CD4-positive, CD25-positive, alpha-beta regulatory T cell (primary cell): ENCODE measurements at regions not wholly inside any gene's neighbourhood (a gene's known extent, or its start where the extent isn't known, plus 50 kb on each side); places are given as distances from the start of the nearest gene placed in this dataset.

Source experiments
- ATAC-seq, 2 donors: fragments of 150-1000 bp; cut with Tn5 transposase; one replicate each; pipeline ENCODE4 v1.10.0; 2021; ENCODE audit warnings: low read depth in 2 of 2, moderate number of reproducible peaks in 2 of 2, moderate library complexity in 1 of 2
- DNase-seq, 3 donors: peaks; one replicate each; pipeline versions ENCODE4 v3.0.0 to v3.0.0-alpha.2; 2012 to 2022; ENCODE audit warnings: mixed read lengths in 1 of 3
- H3K27ac ChIP-seq: one replicate; pipeline ENCODE4 v1.7.0; 2013; ENCODE audit warnings: mild to moderate bottlenecking, low read length; ENCODE audit not compliant: insufficient read depth, poor library complexity, severe bottlenecking
- H3K27me3 ChIP-seq: one replicate; pipeline ENCODE4 v1.7.0; 2013; ENCODE audit warnings: low read length; ENCODE audit not compliant: control insufficient read depth, insufficient read depth
- H3K36me3 ChIP-seq: one replicate; pipeline ENCODE4 v1.7.0; 2013; ENCODE audit warnings: mild to moderate bottlenecking, low read length, moderate library complexity; ENCODE audit not compliant: control insufficient read depth, insufficient read depth
- H3K4me1 ChIP-seq: 2 replicates; pipeline ENCODE4 v1.7.0; 2013; ENCODE audit warnings: mild to moderate bottlenecking, low read length; ENCODE audit not compliant: insufficient read depth, control insufficient read depth, poor library complexity, severe bottlenecking
- H3K4me3 ChIP-seq: one replicate; pipeline ENCODE4 v1.7.0; 2013; ENCODE audit warnings: low read depth, mild to moderate bottlenecking, low read length, moderate library complexity
- H3K9me3 ChIP-seq, 2 experiments: 1 replicate in 1 of 2; 2 replicates in 1 of 2; pipeline ENCODE4 v1.7.0; 2013; ENCODE audit warnings: low read length in 2 of 2, mild to moderate bottlenecking in 1 of 2, moderate library complexity in 1 of 2; ENCODE audit not compliant: control insufficient read depth in 2 of 2
- H3K27ac Mint-ChIP-seq, 3 donors: one replicate each; pipeline ENCODE4 v1.8.0; 2020 to 2022; ENCODE audit warnings: mild to moderate bottlenecking in 3 of 3, mixed read lengths in 3 of 3, moderate library complexity in 2 of 3
- H3K27me3 Mint-ChIP-seq: one replicate; pipeline ENCODE4 v1.8.0; 2022; ENCODE audit warnings: mild to moderate bottlenecking, mixed read lengths
- H3K36me3 Mint-ChIP-seq: one replicate; pipeline ENCODE4 v1.8.0; 2020; ENCODE audit warnings: mixed read lengths
- H3K4me1 Mint-ChIP-seq, 4 donors: one replicate each; pipeline ENCODE4 v1.8.0; 2020 to 2022; ENCODE audit warnings: mixed read lengths in 4 of 4, mild to moderate bottlenecking in 1 of 4
- H3K4me3 Mint-ChIP-seq, 4 donors: one replicate each; pipeline ENCODE4 v1.8.0; 2020 to 2022; ENCODE audit warnings: mild to moderate bottlenecking in 4 of 4, mixed read lengths in 4 of 4, moderate library complexity in 3 of 4
- H3K9me3 Mint-ChIP-seq, 7 donors: one replicate each; pipeline ENCODE4 v1.8.0; 2020 to 2022; ENCODE audit warnings: mixed read lengths in 7 of 7, mild to moderate bottlenecking in 3 of 7, moderate library complexity in 2 of 7

GRCh38 chr14:95409477-95410272 is 90.0 kb upstream of the CLMN start:
- Histone ChIP-seq H3K27me3 (no peaks in the 10 kb centered on the region), H3K4me1 (no peaks in the 10 kb centered on the region), H3K9me3 (no peaks in the 10 kb centered on the region), H3K27ac (no peak overlapping the region), H3K36me3 (peaks cover 28% of the 10 kb centered on the region), H3K4me3 (no peak overlapping the region)
- Mint-ChIP-seq H3K4me1 (no peaks in the 10 kb centered on the region), H3K27ac (peak overlapping the region in 2 of 3 donors; percentile 38 to 81), H3K27me3 (no peaks in the 10 kb centered on the region), H3K36me3 (peaks cover 14% of the 10 kb centered on the region), H3K9me3 (no peaks in the 10 kb centered on the region), H3K4me3 (no peak overlapping the region)
- DNase-seq (no peak), ATAC-seq (no peak)

- Histone ChIP-seq H3K36me3 (peaks cover 28% of the 10 kb centered on the region), H3K9me3 (no peaks in the 10 kb centered on the region), H3K4me3 (no peak overlapping the region), H3K4me1 (no peaks in the 10 kb centered on the region), H3K27ac (no peak overlapping the region), H3K27me3 (no peaks in the 10 kb centered on the region)
- no peaks in the 10 kb centered on the region for H3K27me3 Mint-ChIP-seq
- H3K36me3 Mint-ChIP-seq, result peaks cover 14% of the 10 kb centered on the region
- DNase-seq (no peak), ATAC-seq (no peak)
- H3K27ac Mint-ChIP-seq, result no peak overlapping the region
- no peaks in the 10 kb centered on the region for H3K9me3 Mint-ChIP-seq
- no peak overlapping the region for H3K4me3 Mint-ChIP-seq
- no peaks in the 10 kb centered on the region for H3K4me1 Mint-ChIP-seq
Measured at GRCh38 chr14:95408731-95409476, 89.2 kb upstream of the CLMN start.

- Mint-ChIP-seq H3K27me3 (no peaks in the 10 kb centered on the region), H3K36me3 (peaks cover 14% of the 10 kb centered on the region), H3K4me3 (no peak overlapping the region), H3K4me1 (no peaks in the 10 kb centered on the region), H3K9me3 (no peaks in the 10 kb centered on the region), H3K27ac (no peak overlapping the region)
- no peaks in the 10 kb centered on the region for H3K4me1 ChIP-seq
- H3K4me3 ChIP-seq, result no peak overlapping the region
- no peaks in the 10 kb centered on the region for H3K27me3 ChIP-seq
- peaks cover 27% of the 10 kb centered on the region for H3K36me3 ChIP-seq
- ATAC-seq, result no peak
- DNase-seq, result no peak
- H3K9me3 ChIP-seq, result no peaks in the 10 kb centered on the region
- no peak overlapping the region for H3K27ac ChIP-seq
Measured at GRCh38 chr14:95407354-95407753, 87.6 kb upstream of the CLMN start.

- Histone ChIP-seq H3K4me1 (no peaks in the 10 kb centered on the region), H3K27me3 (no peaks in the 10 kb centered on the region), H3K36me3 (peaks cover 22% of the 10 kb centered on the region), H3K9me3 (no peaks in the 10 kb centered on the region), H3K4me3 (no peak overlapping the region), H3K27ac (no peak overlapping the region)
- Mint-ChIP-seq H3K9me3 (no peaks in the 10 kb centered on the region), H3K4me3 (no peak overlapping the region), H3K4me1 (no peaks in the 10 kb centered on the region), H3K27ac (no peak overlapping the region), H3K27me3 (no peaks in the 10 kb centered on the region), H3K36me3 (peaks cover 9% of the 10 kb centered on the region)
- no peak for DNase-seq
- no peak for ATAC-seq
Measured at GRCh38 chr14:95406756-95407277, 87.1 kb upstream of the CLMN start.

- no peaks in the 10 kb centered on the region for H3K4me1 ChIP-seq
- Mint-ChIP-seq H3K36me3 (no peaks in the 10 kb centered on the region), H3K27ac (no peak overlapping the region), H3K4me3 (no peak overlapping the region), H3K4me1 (no peaks in the 10 kb centered on the region), H3K27me3 (no peaks in the 10 kb centered on the region), H3K9me3 (no peaks in the 10 kb centered on the region)
- H3K36me3 ChIP-seq, result peaks cover 5% of the 10 kb centered on the region
- no peak for DNase-seq
- H3K4me3 ChIP-seq, result no peak overlapping the region
- no peak overlapping the region for H3K27ac ChIP-seq
- ATAC-seq, result no peak
- H3K9me3 ChIP-seq, result no peaks in the 10 kb centered on the region
- no peaks in the 10 kb centered on the region for H3K27me3 ChIP-seq
Measured at GRCh38 chr14:95404583-95404982, 84.9 kb upstream of the CLMN start.

- DNase-seq (no peak), ATAC-seq (no peak)
- no peak overlapping the region for H3K27ac ChIP-seq
- no peaks in the 10 kb centered on the region for H3K4me1 Mint-ChIP-seq
- H3K4me1 ChIP-seq, result no peaks in the 10 kb centered on the region
- H3K4me3 Mint-ChIP-seq, result no peak overlapping the region
- H3K9me3 ChIP-seq, result no peaks in the 10 kb centered on the region
- H3K27me3 Mint-ChIP-seq, result no peaks in the 10 kb centered on the region
- no peak overlapping the region for H3K27ac Mint-ChIP-seq
- H3K36me3 ChIP-seq, result peaks cover 5% of the 10 kb centered on the region
- no peaks in the 10 kb centered on the region for H3K36me3 Mint-ChIP-seq
- no peaks in the 10 kb centered on the region for H3K27me3 ChIP-seq
- no peak overlapping the region for H3K4me3 ChIP-seq
- no peaks in the 10 kb centered on the region for H3K9me3 Mint-ChIP-seq
Measured at GRCh38 chr14:95402578-95402977, 82.9 kb upstream of the CLMN start.

GRCh38 chr14:95402176-95402575 is 82.5 kb upstream of the CLMN start:
- ATAC-seq, result no peak
- H3K27me3 Mint-ChIP-seq, result no peaks in the 10 kb centered on the region
- no peak overlapping the region for H3K27ac Mint-ChIP-seq
- no peaks in the 10 kb centered on the region for H3K27me3 ChIP-seq
- H3K9me3 ChIP-seq, result no peaks in the 10 kb centered on the region
- no peak overlapping the region for H3K4me3 Mint-ChIP-seq
- no peaks in the 10 kb centered on the region for H3K36me3 Mint-ChIP-seq
- no peak for DNase-seq
- no peaks in the 10 kb centered on the region for H3K9me3 Mint-ChIP-seq
- H3K4me1 Mint-ChIP-seq, result no peaks in the 10 kb centered on the region
- H3K27ac ChIP-seq, result no peak overlapping the region
- H3K4me1 ChIP-seq, result no peaks in the 10 kb centered on the region
- H3K4me3 ChIP-seq, result no peak overlapping the region
- H3K36me3 ChIP-seq, result peaks cover 3% of the 10 kb centered on the region
